ENCODE measurements at regions not wholly inside any gene's neighbourhood (a gene's known extent, or its start where the extent isn't known, plus 50 kb on each side); places are given as distances from the start of the nearest gene placed in this dataset.

- DNase-seq (ENCODE audit: low spot score), result no peak
- Histone ChIP-seq H3K36me3 (ENCODE audit: insufficient read depth, low read length, poor library complexity, severe bottlenecking) (no peaks in the 10 kb centered on the region), H3K9me3 (ENCODE audit: low read depth, low read length, poor library complexity, severe bottlenecking) (peaks cover 3% of the 10 kb centered on the region), H3K4me3 (ENCODE audit: low read depth, low read length, poor library complexity, severe bottlenecking) (no peak overlapping the region), H3K4me1 (ENCODE audit: insufficient read depth, low read length, poor library complexity, severe bottlenecking) (peaks cover 14% of the 10 kb centered on the region), H3K27ac (ENCODE audit: low read depth, low read length, poor library complexity, severe bottlenecking) (no peak overlapping the region), H3K27me3 (replicated peaks; ENCODE audit: insufficient read depth, low read depth, low read length, poor library complexity) (no peaks in the 10 kb centered on the region)
- ChIA-PET POLR2A (ENCODE audit: low non-redundant PET) (no interaction called here), CTCF (no interaction called here)
- BruUV-seq (replicated peaks), result no TSS peak
- intact Hi-C loops (cut with micrococcal nuclease; ENCODE audit: unreplicated experiment), result no loop called here
- TF ChIP-seq, protein P1, sequence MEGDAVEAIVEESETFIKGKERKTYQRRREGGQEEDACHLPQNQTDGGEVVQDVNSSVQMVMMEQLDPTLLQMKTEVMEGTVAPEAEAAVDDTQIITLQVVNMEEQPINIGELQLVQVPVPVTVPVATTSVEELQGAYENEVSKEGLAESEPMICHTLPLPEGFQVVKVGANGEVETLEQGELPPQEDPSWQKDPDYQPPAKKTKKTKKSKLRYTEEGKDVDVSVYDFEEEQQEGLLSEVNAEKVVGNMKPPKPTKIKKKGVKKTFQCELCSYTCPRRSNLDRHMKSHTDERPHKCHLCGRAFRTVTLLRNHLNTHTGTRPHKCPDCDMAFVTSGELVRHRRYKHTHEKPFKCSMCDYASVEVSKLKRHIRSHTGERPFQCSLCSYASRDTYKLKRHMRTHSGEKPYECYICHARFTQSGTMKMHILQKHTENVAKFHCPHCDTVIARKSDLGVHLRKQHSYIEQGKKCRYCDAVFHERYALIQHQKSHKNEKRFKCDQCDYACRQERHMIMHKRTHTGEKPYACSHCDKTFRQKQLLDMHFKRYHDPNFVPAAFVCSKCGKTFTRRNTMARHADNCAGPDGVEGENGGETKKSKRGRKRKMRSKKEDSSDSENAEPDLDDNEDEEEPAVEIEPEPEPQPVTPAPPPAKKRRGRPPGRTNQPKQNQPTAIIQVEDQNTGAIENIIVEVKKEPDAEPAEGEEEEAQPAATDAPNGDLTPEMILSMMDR (conservative IDR thresholded peaks at IDR 0.05; ENCODE audit: low read depth, low read length), result no peak
- TF ChIP-seq EZH2 (IDR thresholded peaks at IDR 0.05; ENCODE audit: borderline replicate concordance, low read depth, low read length, poor library complexity, severe bottlenecking), result no peak
These were observed 597.7 kb upstream of the CITED2 start for GRCh38 chr6:139972116-139972515.

GRCh38 chr6:139970591-139970991, 596.1 kb upstream of the CITED2 start:
- Histone ChIP-seq H3K4me3 (ENCODE audit: low read depth, low read length, poor library complexity, severe bottlenecking) (no peak overlapping the region), H3K4me1 (ENCODE audit: insufficient read depth, low read length, poor library complexity, severe bottlenecking) (peaks cover 16% of the 10 kb centered on the region), H3K9me3 (ENCODE audit: low read depth, low read length, poor library complexity, severe bottlenecking) (peaks cover 3% of the 10 kb centered on the region), H3K27me3 (replicated peaks; ENCODE audit: insufficient read depth, low read depth, low read length, poor library complexity) (no peaks in the 10 kb centered on the region), H3K36me3 (ENCODE audit: insufficient read depth, low read length, poor library complexity, severe bottlenecking) (no peaks in the 10 kb centered on the region), H3K27ac (ENCODE audit: low read depth, low read length, poor library complexity, severe bottlenecking) (no peak overlapping the region)
- CTCF ChIA-PET, result no interaction called here
- POLR2A ChIA-PET (ENCODE audit: low non-redundant PET), result interaction anchor here (0.5 kb wide), 1 partner anchor 77 kb away, joined by 20 read pairs; no protein-coding TSS in a partner anchor
- DNase-seq (ENCODE audit: low spot score), result no peak
- TF ChIP-seq EZH2 (IDR thresholded peaks at IDR 0.05; ENCODE audit: borderline replicate concordance, low read depth, low read length, poor library complexity, severe bottlenecking), result no peak
- TF ChIP-seq, protein P1 (conservative IDR thresholded peaks at IDR 0.05; ENCODE audit: low read depth, low read length), result no peak
- intact Hi-C loops (cut with micrococcal nuclease; ENCODE audit: unreplicated experiment), result no loop called here
- no TSS peak for BruUV-seq (replicated peaks)

DNA sequence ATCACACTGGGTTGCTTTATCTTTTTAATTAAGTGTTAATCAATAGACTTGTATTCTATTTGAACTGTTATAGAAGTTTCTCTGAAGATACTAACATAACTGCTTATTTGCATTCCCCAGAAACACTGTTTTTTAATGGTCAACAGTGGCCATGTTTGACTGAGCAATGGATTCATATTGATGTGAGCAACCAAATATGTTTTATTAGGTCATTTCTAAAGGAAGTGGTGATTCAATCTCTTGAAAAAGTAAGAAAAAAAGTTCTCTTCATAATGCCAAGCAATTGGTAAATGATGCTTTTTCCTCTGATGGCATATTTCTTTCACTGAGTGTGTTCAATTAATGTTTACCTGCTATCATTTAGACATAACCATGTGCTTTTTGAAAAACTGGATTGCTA, 593.0 kb upstream of the CITED2 start:
- H3K36me3 ChIP-seq (ENCODE audit: insufficient read depth, low read length, poor library complexity, severe bottlenecking), result no peaks in the 10 kb centered on the region
- no peaks in the 10 kb centered on the region for H3K27me3 ChIP-seq (replicated peaks; ENCODE audit: insufficient read depth, low read depth, low read length, poor library complexity)
- H3K4me3 ChIP-seq (ENCODE audit: low read depth, low read length, poor library complexity, severe bottlenecking), result no peak overlapping the region
- H3K27ac ChIP-seq (ENCODE audit: low read depth, low read length, poor library complexity, severe bottlenecking), result no peak overlapping the region
- no TSS peak for BruUV-seq (replicated peaks)
- DNase-seq (ENCODE audit: low spot score), result no peak
- CTCF ChIA-PET, result no interaction called here
- intact Hi-C loops (cut with micrococcal nuclease; ENCODE audit: unreplicated experiment), result no loop called here
- peaks cover 20% of the 10 kb centered on the region for H3K4me1 ChIP-seq (ENCODE audit: insufficient read depth, low read length, poor library complexity, severe bottlenecking)
- peaks cover 3% of the 10 kb centered on the region for H3K9me3 ChIP-seq (ENCODE audit: low read depth, low read length, poor library complexity, severe bottlenecking)
- TF ChIP-seq, protein P1 (conservative IDR thresholded peaks at IDR 0.05; ENCODE audit: low read depth, low read length), result no peak
- TF ChIP-seq EZH2 (IDR thresholded peaks at IDR 0.05; ENCODE audit: borderline replicate concordance, low read depth, low read length, poor library complexity, severe bottlenecking), result no peak
- POLR2A ChIA-PET (ENCODE audit: low non-redundant PET), result no interaction called here

All from A673 (cell line).